Smooth muscle cell of the brain vasculature (primary cell): ENCODE measurements at regions not wholly inside any gene's neighbourhood (a gene's known extent, or its start where the extent isn't known, plus 50 kb on each side); places are given as distances from the start of the nearest gene placed in this dataset.
"Not testable (repeated sequence)": the region's sequence is repeated elsewhere in the genome, so short reads cannot be mapped to it uniquely, and the experiment has no call there.

ENCODE experiments used
- DNase-seq: peaks from one replicate; pipeline ENCODE4 v3.0.0-alpha.2; 2012; ENCODE audit warnings: low read depth, low spot score

GRCh38 chr6:8845690-8846089 is 410.3 kb upstream of the SLC35B3 start:
- no peak for DNase-seq

DNA sequence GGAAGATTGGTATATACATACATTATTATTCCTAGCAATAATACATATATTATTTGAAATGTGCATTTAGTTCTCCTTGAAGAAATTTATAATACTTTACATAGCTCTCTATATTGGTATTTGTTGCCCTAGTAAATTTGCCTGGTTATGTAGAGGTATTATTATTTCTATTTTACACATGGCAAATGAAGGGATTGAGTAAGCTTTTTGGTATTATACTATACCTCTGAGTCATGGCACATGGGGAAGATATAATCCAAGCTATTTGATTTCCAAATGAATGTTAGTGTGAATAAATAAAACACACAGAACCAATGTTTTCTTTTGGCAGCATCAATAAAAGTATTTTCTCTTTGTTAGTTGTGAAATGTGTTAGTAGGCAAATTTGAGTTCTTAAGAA is 409.6 kb upstream of the SLC35B3 start:
- no peak for DNase-seq

GRCh38 chr6:8839626-8840025 is 404.3 kb upstream of the SLC35B3 start:
- no peak for DNase-seq

DNA sequence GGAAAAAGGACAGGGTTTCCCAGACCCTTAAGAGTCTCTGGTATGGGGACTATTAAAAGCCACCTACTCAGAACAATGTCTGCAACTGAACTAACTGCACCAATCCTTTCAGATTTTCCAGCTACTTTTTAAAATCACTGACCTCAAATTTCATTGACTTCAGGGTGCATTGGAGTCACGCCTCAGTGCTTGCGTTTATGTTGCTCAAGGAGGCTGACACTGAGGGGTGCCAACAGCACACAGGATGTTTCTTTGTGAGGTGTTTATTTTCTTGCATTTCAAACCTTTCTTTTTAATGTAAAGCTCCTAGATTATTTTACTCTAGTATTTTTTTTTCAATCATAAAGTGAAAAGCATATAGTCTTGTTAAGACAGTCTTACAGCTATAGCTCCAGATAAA is 402.0 kb upstream of the SLC35B3 start:
- no peak for DNase-seq

DNA sequence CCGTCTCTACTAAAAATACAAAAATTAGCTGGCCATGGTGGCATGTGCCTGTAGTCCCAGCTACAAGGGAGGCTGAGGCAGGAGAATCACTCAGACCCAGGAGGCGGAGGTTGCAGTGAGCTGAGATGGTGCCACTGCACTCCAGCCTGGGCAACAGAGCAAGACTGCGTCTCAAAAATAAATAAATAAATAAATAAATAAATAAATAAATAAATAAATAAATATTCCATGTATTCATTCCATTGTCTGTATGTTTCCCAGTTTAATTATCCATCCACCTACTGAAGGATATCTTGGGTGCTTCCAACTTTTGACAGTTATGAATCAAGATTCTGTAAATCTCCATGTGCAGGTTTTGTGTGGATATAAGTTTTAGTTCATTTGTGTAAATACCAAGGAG is 397.4 kb upstream of the SLC35B3 start:
- not testable (repeated sequence) for DNase-seq

GRCh38 chr6:8831366-8832152 is 396.2 kb upstream of the SLC35B3 start:
- no peak for DNase-seq

DNA sequence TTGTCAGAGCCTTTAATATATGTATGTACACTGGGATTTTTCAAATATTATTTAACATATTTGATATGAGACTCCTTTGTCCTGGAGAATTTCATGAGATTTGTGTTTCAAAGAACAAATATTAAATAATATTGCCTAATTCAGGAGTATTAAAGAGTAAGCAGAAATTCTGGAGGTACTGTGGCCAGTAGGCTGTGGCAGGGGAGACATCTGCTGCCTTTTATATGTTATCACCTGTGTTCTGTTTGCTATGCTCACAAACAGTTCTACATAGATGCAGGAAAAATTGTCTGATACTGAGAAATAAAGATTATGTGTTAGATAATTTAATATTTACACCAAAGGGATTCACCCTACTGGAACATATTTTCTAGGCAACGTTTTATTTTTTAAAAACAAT is 395.4 kb upstream of the SLC35B3 start:
- no peak for DNase-seq

- no peak for DNase-seq
Observed at GRCh38 chr6:8829796-8830195, 394.5 kb upstream of the SLC35B3 start.

GRCh38 chr6:8829296-8829695 is 394.0 kb upstream of the SLC35B3 start:
- DNase-seq, result no peak

DNA sequence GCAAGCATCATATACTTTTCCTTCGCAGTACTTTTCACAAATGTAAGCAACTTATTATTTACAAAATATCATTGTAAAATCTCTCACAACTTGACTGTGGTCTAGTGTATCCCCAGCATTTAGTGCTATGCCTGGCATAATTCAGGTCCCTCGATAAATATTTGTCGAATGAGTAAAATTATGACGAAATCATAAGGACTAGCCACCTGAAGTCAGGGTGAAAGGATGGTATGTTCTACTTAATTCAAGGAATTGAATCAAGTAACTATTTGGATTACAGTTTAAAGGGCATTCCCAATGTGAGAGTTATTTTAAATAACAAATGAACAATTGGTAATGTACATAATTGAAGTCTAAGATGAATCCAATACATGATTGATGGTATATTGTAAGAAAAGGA is 393.0 kb upstream of the SLC35B3 start:
- DNase-seq, result no peak

- no peak for DNase-seq
Observed at GRCh38 chr6:8825726-8826125, 390.4 kb upstream of the SLC35B3 start.

DNA sequence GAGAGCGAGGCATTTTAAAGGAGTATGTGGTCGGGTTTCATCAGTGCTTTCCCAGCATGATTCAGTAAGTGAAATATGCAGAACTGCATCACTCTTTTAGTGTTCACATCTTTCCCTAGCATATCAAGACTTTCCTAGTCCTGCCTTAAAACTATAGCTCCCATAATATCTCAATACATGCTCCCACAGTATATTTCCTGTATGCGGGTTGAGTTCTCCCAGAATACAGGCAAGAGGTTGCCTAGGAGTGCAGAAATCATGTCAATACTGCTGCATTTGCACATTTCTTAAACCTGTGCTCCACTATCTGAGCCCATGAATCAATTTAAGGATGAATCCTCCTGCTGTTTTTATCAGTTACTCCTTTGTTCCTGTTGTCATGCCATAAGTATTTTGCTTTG is 386.6 kb upstream of the SLC35B3 start:
- DNase-seq, result no peak

GRCh38 chr6:8820313-8820712 is 385.0 kb upstream of the SLC35B3 start:
- DNase-seq, result no peak

DNA sequence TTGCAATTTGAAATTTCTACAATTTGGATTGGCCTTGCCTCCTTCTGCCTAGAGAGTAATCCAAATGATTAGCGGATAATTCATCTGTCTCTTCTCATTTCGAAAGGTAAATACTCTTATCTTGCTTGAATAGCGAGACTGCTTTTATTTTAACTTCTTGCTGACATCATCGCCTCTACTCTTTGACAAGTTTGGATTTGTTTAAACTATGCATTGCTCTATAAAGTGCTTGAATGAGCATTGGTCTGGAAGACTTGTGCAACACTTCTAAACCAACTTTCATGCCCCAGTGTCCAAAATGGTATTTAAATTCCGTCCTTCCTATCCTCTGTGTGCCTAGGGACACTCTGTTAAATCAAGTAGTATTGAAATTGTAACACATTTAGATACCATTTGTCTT is 384.1 kb upstream of the SLC35B3 start:
- DNase-seq, result no peak

DNA sequence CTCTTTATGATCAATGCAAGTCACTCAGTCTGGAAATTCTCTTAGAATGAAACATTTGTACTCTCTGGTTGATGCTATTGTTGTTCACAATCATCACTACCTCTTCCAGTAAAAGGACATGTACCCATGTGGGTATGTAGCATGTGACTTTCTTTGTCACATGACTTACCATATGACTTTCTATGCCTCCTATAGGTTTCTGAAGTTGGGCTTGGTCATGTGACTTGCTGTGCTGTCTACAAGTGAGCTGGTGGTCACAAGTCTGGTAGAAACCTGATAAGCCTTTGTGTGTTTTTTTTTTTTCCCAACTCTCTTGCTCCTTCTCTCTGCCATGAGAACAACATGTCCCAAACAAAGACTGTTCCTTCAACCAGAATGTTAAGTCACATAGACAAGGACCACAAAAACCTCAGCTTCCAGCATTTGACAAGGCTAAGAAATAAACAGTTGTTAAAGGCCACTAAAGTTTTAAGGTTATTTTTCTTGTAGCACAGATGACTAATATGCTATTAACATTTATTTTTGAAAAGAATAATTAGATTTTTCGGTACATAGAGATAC is 379.2 kb upstream of the SLC35B3 start:
- no peak for DNase-seq

- no peak for DNase-seq
Observed at GRCh38 chr6:8810325-8810724, 375.0 kb upstream of the SLC35B3 start.

DNA sequence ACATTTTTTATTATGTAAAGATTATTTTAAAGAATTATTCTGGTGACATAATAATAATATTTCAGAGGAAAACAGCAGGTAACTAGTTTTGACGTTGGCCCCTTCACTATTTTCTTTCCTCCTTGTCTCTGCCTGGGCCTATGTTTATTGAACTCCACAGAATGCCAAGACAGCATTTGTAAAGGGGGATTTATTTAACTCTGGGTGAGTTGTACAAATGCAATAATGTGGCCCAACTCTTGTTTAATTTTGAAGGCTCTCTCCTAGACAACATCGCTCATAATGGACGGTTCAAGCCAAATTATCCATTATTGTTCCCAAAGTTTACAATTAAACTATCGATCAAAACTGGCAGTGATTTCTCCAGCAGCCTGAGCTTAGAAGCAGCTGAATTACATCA is 374.3 kb upstream of the SLC35B3 start:
- DNase-seq, result no peak

DNA sequence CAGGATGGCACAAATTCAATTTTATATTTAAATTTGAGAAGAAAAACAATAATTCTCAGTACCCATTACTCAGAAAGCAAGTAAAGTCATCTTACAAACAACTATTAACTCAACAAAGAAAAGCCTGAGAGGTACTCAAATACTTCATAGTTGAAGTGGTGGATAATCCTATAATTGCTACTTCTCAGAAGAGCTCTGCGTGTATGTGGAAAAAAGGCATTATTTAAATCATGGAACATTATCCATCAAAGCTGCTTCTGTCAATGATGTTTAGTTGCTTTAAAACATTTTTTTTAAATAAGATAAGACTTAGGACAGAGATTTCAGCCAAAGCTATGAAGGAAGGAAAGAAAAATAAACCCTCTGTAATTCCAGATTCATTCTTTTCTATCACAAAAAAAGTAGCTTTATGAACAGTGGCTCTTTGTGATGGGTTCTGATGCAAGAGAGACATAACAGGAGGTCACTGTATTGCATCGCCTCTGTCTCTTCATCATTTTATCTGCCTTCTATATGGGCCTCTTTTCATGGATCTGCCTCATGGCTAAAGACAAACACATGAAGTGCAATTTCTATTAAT is 367.9 kb upstream of the SLC35B3 start:
- no peak for DNase-seq

GRCh38 chr6:8802397-8802796 is 367.1 kb upstream of the SLC35B3 start:
- not testable (repeated sequence) for DNase-seq

GRCh38 chr6:8794420-8794819 is 359.1 kb upstream of the SLC35B3 start:
- DNase-seq, result no peak

GRCh38 chr6:8789878-8790277 is 354.5 kb upstream of the SLC35B3 start:
- DNase-seq, result no peak

- no peak for DNase-seq
Observed at GRCh38 chr6:8785223-8785622, 349.9 kb upstream of the SLC35B3 start.

- no peak for DNase-seq
Observed at GRCh38 chr6:8783191-8783590, 347.8 kb upstream of the SLC35B3 start.
